Loucy (cell line): ENCODE measurements at regions not wholly inside any gene's neighbourhood (a gene's known extent, or its start where the extent isn't known, plus 50 kb on each side); places are given as distances from the start of the nearest gene placed in this dataset.
"Not testable (repeated sequence)": the region's sequence is repeated elsewhere in the genome, so short reads cannot be mapped to it uniquely, and the experiment has no call there.

Source experiments
- H2AFZ ChIP-seq: fragments of 200-600 bp; sonication (generic); 2 replicates; pipeline ENCODE4 v1.6.0; 2016; ENCODE audit warnings: antibody characterized with exemption, mild to moderate bottlenecking, low read length, moderate library complexity
- H3F3A ChIP-seq: fragments of 200-600 bp; 2 replicates; pipeline ENCODE4 v1.6.0; 2016; ENCODE audit warnings: antibody characterized with exemption, low read depth, mild to moderate bottlenecking
- H3K27me3 ChIP-seq: fragments of 200-600 bp; sonication (generic); 2 replicates; pipeline ENCODE4 v1.6.1; 2014; ENCODE audit warnings: low read length, mild to moderate bottlenecking; ENCODE audit not compliant: insufficient read depth, poor library complexity, severe bottlenecking
- H3K36me3 ChIP-seq: fragments of 200-600 bp; sonication (generic); 2 replicates; pipeline ENCODE4 v1.6.1; 2016; ENCODE audit warnings: low read length; ENCODE audit not compliant: insufficient read depth
- H3K4me1 ChIP-seq: fragments of 200-600 bp; sonication (generic); 2 replicates; pipeline ENCODE4 v1.5.1; 2014; ENCODE audit warnings: low read length, mild to moderate bottlenecking; ENCODE audit not compliant: insufficient read depth, poor library complexity, severe bottlenecking
- H3K4me2 ChIP-seq: fragments of 200-600 bp; sonication (generic); 2 replicates; pipeline ENCODE4 v1.6.0; 2014; ENCODE audit warnings: antibody characterized with exemption, low read length, low read depth, mild to moderate bottlenecking; ENCODE audit not compliant: poor library complexity, severe bottlenecking
- H3K4me3 ChIP-seq: fragments of 200-600 bp; sonication (generic); 2 replicates; pipeline ENCODE4 v1.5.1; 2014; ENCODE audit warnings: low read length, mild to moderate bottlenecking, mixed read lengths; ENCODE audit not compliant: poor library complexity, severe bottlenecking
- H3K79me2 ChIP-seq: fragments of 200-600 bp; sonication (generic); 2 replicates; pipeline ENCODE4 v1.6.1; 2014; ENCODE audit warnings: low read length; ENCODE audit not compliant: insufficient read depth
- H3K9ac ChIP-seq: fragments of 200-600 bp; sonication (generic); 2 replicates; pipeline ENCODE4 v1.6.0; 2014; ENCODE audit warnings: mild to moderate bottlenecking, low read depth, low read length, moderate library complexity; ENCODE audit not compliant: poor library complexity, severe bottlenecking
- H3K9me2 ChIP-seq: fragments of 200-600 bp; sonication (generic); replicated peaks from 2 replicates; pipeline ENCODE4 v1.6.1; 2016; ENCODE audit warnings: low read depth, low read length, mixed read lengths
- H3K9me3 ChIP-seq: fragments of 200-600 bp; sonication (generic); 2 replicates; pipeline ENCODE4 v1.6.1; 2014; ENCODE audit warnings: mild to moderate bottlenecking, antibody characterized with exemption, low read length, low read depth; ENCODE audit not compliant: insufficient read depth
- H4K20me1 ChIP-seq: fragments of 200-600 bp; sonication (generic); 2 replicates; pipeline ENCODE4 v1.6.0; 2014; ENCODE audit warnings: antibody characterized with exemption, low read length, mild to moderate bottlenecking; ENCODE audit not compliant: insufficient read depth, poor library complexity, severe bottlenecking
- EZH2phosphoT487 ChIP-seq: fragments of 200-600 bp; IDR thresholded peaks from 2 replicates; pipeline ENCODE4 v1.6.1; 2018; ENCODE audit warnings: antibody characterized with exemption, mild to moderate bottlenecking, moderate library complexity, borderline replicate concordance
- TF ChIP-seq, protein P1 (sequence below): fragments of 200-600 bp; sonication (generic); conservative IDR thresholded peaks from 2 replicates; pipeline ENCODE4 v1.5.1; 2014; ENCODE audit warnings: mild to moderate bottlenecking, antibody characterized with exemption, low read length

DNA sequence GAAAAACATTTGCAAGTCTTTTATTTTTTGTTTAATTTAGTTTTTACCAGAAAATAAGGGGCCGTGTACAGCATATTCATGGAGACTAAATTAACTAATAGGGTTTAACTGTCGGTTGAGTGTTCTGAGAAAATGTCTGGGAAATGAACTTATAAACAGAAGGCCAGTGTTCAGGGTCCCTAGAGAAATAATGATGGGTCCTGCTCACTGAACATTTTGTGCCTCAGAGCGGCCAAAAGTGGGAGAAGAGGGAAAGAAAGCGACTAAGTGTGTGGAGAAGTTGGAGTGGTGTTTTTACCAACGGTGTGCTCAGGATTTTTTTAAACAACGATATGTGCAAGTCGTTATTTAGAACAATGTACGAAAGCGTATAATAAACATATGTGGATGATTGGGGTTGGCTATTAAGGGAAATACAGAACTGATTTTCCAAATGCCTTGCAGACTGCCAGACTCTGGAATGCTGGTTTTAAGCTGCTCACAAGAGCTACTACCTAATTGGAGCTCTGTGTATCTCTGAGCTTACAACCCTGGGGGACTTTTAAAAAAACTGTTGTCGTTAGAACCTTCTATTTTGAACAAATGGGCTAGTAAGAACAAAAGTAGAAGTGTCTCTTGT lies 166.7 kb downstream of the SLC38A4 start:
- Histone ChIP-seq H4K20me1 (no peaks in the 10 kb centered on the region), H3F3A (no peaks in the 10 kb centered on the region; the same call in 1 of the 2 replicates), H3K36me3 (no peaks in the 10 kb centered on the region), H3K27me3 (no peaks in the 10 kb centered on the region), H3K4me1 (peaks cover 36% of the 10 kb centered on the region), H3K4me3 (peak overlapping the region; percentile 14), H3K9ac (peak overlapping the region; percentile 9), H3K79me2 (no peaks in the 10 kb centered on the region), H3K9me2 (no peaks in the 10 kb centered on the region), H3K4me2 (peak overlapping the region; percentile 59), H3K9me3 (no peaks in the 10 kb centered on the region), H2AFZ (peak overlapping the region; percentile 49)
- TF ChIP-seq EZH2phosphoT487 = no peak
- TF ChIP-seq, protein P1, sequence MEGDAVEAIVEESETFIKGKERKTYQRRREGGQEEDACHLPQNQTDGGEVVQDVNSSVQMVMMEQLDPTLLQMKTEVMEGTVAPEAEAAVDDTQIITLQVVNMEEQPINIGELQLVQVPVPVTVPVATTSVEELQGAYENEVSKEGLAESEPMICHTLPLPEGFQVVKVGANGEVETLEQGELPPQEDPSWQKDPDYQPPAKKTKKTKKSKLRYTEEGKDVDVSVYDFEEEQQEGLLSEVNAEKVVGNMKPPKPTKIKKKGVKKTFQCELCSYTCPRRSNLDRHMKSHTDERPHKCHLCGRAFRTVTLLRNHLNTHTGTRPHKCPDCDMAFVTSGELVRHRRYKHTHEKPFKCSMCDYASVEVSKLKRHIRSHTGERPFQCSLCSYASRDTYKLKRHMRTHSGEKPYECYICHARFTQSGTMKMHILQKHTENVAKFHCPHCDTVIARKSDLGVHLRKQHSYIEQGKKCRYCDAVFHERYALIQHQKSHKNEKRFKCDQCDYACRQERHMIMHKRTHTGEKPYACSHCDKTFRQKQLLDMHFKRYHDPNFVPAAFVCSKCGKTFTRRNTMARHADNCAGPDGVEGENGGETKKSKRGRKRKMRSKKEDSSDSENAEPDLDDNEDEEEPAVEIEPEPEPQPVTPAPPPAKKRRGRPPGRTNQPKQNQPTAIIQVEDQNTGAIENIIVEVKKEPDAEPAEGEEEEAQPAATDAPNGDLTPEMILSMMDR = no peak

DNA sequence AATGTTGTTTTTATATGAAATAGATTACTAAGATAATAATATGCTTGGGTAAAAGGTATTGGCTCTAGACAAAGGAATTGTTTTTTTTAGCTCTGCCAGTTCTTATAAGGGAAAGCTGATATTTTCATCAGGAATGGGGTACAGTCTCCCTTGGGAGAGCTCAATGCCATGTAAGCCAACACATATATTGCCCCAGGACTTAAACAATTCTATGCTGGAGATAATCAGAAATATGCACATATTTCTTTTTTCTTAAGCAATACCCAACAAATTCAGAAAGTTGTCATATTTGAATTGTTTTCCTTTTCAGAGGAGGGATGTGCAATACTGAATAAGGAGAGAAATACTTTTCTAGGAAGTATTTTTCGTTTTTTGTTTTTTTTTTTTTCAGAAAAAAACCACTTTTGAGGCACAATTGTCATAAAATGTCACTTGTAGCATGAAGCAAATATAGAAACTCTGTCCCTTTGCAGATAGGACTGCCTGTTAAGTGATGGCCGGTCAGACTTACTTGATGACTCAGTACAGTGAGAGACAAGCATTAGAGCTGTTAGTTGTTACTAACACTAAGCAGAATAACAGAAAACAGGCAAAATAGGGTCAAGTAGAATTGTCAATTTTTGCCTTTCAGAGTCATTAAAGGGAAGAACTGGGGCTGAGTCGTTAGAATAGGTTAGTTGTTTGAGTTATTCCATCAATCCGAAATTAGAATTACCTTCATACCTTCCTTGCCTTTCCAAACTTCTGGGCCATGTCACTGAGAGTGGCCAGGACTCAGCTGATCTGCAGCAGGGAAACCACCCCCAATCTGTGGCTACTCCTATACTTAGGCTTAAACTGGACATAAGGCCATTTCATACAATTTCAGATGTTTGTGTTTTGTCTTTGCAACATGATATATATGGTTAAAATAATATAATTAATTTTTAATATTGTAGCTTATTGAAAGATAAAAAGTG lies 168.1 kb downstream of the SLC38A4 start:
- H3K9me2 ChIP-seq = no peaks in the 10 kb centered on the region
- H3K27me3 ChIP-seq = no peaks in the 10 kb centered on the region
- no peak overlapping the region for H3K9ac ChIP-seq
- TF ChIP-seq EZH2phosphoT487 = no peak
- TF ChIP-seq, protein P1 = no peak
- no peaks in the 10 kb centered on the region for H3K36me3 ChIP-seq
- H3K79me2 ChIP-seq = no peaks in the 10 kb centered on the region
- no peaks in the 10 kb centered on the region; the same call in 1 of the 2 replicates for H3F3A ChIP-seq
- peak overlapping the region; percentile 59 for H3K4me2 ChIP-seq
- H2AFZ ChIP-seq = no peak overlapping the region
- H3K9me3 ChIP-seq = no peaks in the 10 kb centered on the region
- H3K4me1 ChIP-seq = peaks cover 36% of the 10 kb centered on the region
- no peaks in the 10 kb centered on the region for H4K20me1 ChIP-seq
- H3K4me3 ChIP-seq = no peak overlapping the region

DNA sequence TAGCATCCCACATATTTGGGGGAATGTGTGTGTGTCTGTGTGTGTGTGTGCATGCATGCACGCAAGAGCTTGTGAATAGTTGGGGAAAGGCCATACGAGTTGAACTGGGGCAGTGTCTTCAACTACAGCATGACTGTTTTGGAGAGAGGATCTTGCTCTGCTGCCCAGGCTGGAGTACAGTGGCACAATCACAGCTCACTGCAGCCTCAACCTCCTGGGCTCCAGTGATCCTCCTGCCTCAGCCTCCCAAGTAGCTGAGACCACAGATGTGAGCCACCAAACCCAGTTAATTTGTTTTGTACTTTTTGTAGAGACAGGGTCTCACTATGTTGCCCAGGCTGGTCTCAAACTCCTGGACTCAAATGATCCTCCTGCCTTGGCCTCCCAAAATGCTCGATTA lies 169.8 kb downstream of the SLC38A4 start:
- H3K4me2 ChIP-seq, H3K27me3 ChIP-seq, H3K9me2 ChIP-seq, H3K9ac ChIP-seq, H4K20me1 ChIP-seq, H3K36me3 ChIP-seq, H3K4me3 ChIP-seq, H2AFZ ChIP-seq, H3F3A ChIP-seq, H3K9me3 ChIP-seq, H3K79me2 ChIP-seq: not testable (repeated sequence)
- H3K4me1 ChIP-seq = peaks cover 33% of the 10 kb centered on the region
